ENCODE measurements at regions not wholly inside any gene's neighbourhood (a gene's known extent, or its start where the extent isn't known, plus 50 kb on each side); places are given as distances from the start of the nearest gene placed in this dataset.

GRCh38 chr1:83531521-83532309 is 467.2 kb downstream of the TTLL7 start:
- TF ChIP-seq CTCF (IDR thresholded peaks at IDR 0.05), result no peak
- TF ChIP-seq POLR2A (IDR thresholded peaks at IDR 0.05), result no peak

Measured in adrenal gland (tissue), 5 donors.